ENCODE measurements at regions not wholly inside any gene's neighbourhood (a gene's known extent, or its start where the extent isn't known, plus 50 kb on each side); places are given as distances from the start of the nearest gene placed in this dataset.

DNA sequence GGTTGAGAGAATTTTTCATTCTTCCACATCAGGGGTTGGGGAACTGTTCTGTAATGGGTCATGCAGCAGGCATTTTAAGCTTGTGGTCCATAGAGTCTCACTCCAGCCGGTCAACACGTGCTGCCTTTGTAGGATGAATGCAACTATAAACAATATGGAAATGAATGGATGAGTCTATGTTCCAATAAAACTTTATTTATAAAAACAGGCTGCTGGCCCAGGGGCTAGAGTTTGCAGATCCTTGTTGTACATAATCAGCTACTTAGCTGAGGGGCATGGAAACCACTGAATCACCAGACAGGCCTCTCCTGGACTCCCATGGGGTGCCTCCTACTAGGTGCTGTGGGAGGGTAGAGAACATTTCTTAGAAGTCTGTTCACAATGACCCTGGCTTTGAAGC is 243.4 kb downstream of the BMP7 start:
- Histone ChIP-seq H3K27me3 (ENCODE audit: control insufficient read depth, low read length) (peaks cover 18% of the 10 kb centered on the region), H3K4me2 (ENCODE audit: low read length) (no peak overlapping the region), H3K36me3 (ENCODE audit: control insufficient read depth, low read length) (no peaks in the 10 kb centered on the region), H3K9me2 (replicated peaks; ENCODE audit: control insufficient read depth, low read length) (no peaks in the 10 kb centered on the region), H3K9me3 (ENCODE audit: control insufficient read depth, insufficient read depth, low read length) (no peaks in the 10 kb centered on the region), H3K4me3 (ENCODE audit: low read length) (no peak overlapping the region), H3F3A (ENCODE audit: control insufficient read depth, insufficient read depth) (no peaks in the 10 kb centered on the region), H4K20me1 (ENCODE audit: control insufficient read depth, insufficient read depth, low read depth, low read length) (no peaks in the 10 kb centered on the region), H3K4me1 (ENCODE audit: control insufficient read depth, low read length) (no peaks in the 10 kb centered on the region), H3K79me2 (ENCODE audit: control insufficient read depth, low read length) (no peaks in the 10 kb centered on the region), H3K27ac (ENCODE audit: low read depth, low read length) (no peak overlapping the region)
- TF ChIP-seq EZH2phosphoT487 (IDR thresholded peaks at IDR 0.05; ENCODE audit: borderline replicate concordance, low read length): no peak
- TF ChIP-seq, protein P1, sequence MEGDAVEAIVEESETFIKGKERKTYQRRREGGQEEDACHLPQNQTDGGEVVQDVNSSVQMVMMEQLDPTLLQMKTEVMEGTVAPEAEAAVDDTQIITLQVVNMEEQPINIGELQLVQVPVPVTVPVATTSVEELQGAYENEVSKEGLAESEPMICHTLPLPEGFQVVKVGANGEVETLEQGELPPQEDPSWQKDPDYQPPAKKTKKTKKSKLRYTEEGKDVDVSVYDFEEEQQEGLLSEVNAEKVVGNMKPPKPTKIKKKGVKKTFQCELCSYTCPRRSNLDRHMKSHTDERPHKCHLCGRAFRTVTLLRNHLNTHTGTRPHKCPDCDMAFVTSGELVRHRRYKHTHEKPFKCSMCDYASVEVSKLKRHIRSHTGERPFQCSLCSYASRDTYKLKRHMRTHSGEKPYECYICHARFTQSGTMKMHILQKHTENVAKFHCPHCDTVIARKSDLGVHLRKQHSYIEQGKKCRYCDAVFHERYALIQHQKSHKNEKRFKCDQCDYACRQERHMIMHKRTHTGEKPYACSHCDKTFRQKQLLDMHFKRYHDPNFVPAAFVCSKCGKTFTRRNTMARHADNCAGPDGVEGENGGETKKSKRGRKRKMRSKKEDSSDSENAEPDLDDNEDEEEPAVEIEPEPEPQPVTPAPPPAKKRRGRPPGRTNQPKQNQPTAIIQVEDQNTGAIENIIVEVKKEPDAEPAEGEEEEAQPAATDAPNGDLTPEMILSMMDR (IDR thresholded peaks at IDR 0.05; ENCODE audit: low read depth, low read length, poor library complexity, severe bottlenecking): no peak

DNA sequence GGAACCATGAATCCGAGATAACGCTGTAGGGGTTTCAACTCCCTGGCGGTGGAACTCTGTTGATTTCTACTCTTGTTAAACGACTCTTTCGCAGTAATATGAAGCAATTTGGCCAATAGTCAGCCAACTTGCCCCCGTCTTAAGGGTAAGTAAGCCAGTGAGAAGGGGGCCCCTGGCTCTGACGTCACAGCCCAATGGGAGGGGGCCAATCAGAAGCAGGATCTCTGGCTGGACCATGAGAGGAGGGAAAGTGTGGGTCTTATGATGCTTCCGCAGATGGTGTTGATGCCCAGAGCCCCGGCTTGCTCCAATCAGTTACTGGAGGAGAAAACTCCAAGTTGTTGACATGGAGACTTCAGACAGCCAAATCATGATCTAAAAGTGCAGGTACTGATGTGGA is 242.4 kb downstream of the BMP7 start:
- Histone ChIP-seq H3K9me2 (replicated peaks; ENCODE audit: control insufficient read depth, low read length) (no peaks in the 10 kb centered on the region), H3K4me3 (ENCODE audit: low read length) (no peak overlapping the region), H3F3A (ENCODE audit: control insufficient read depth, insufficient read depth) (no peaks in the 10 kb centered on the region)

DNA sequence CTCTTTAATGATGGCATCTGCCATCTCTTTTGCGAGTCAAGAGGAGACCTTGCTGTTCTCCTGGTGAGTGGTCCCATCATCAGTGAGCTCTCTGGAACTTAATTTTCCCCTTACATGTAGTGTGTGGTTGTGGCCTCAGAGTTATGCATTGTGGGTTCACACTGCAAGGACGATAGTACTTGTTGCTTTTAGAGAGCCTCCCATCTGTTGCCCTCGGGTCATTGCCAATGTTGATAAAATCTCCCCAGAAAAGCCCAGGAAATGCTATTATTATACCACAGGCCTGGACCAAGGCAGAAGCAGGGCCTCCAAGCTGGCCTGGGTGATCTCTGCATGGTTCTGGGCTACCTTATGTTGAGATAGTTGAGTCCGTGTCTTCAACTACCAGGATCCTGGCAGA is 241.6 kb downstream of the BMP7 start:
- no peak overlapping the region for H3K4me3 ChIP-seq (ENCODE audit: low read length)
- H3K27me3 ChIP-seq (ENCODE audit: control insufficient read depth, low read length): peaks cover 18% of the 10 kb centered on the region
- no peaks in the 10 kb centered on the region for H3K9me3 ChIP-seq (ENCODE audit: control insufficient read depth, insufficient read depth, low read length)
- TF ChIP-seq, protein P1 (IDR thresholded peaks at IDR 0.05; ENCODE audit: low read depth, low read length, poor library complexity, severe bottlenecking): no peak
- TF ChIP-seq EZH2phosphoT487 (IDR thresholded peaks at IDR 0.05; ENCODE audit: borderline replicate concordance, low read length): no peak
- no peak overlapping the region for H3K4me2 ChIP-seq (ENCODE audit: low read length)
- no peaks in the 10 kb centered on the region for H3K79me2 ChIP-seq (ENCODE audit: control insufficient read depth, low read length)
- no peak overlapping the region for H3K27ac ChIP-seq (ENCODE audit: low read depth, low read length)
- no peaks in the 10 kb centered on the region for H3K9me2 ChIP-seq (replicated peaks; ENCODE audit: control insufficient read depth, low read length)
- no peaks in the 10 kb centered on the region for H3K36me3 ChIP-seq (ENCODE audit: control insufficient read depth, low read length)
- no peaks in the 10 kb centered on the region for H4K20me1 ChIP-seq (ENCODE audit: control insufficient read depth, insufficient read depth, low read depth, low read length)
- H3F3A ChIP-seq (ENCODE audit: control insufficient read depth, insufficient read depth): no peaks in the 10 kb centered on the region
- no peaks in the 10 kb centered on the region for H3K4me1 ChIP-seq (ENCODE audit: control insufficient read depth, low read length)

More for the DNA sequence above, 242.4 kb downstream of the BMP7 start:
- Histone ChIP-seq H3K4me2 (ENCODE audit: low read length) (no peak overlapping the region), H3K79me2 (ENCODE audit: control insufficient read depth, low read length) (no peaks in the 10 kb centered on the region), H3K36me3 (ENCODE audit: control insufficient read depth, low read length) (no peaks in the 10 kb centered on the region), H4K20me1 (ENCODE audit: control insufficient read depth, insufficient read depth, low read depth, low read length) (no peaks in the 10 kb centered on the region), H3K4me1 (ENCODE audit: control insufficient read depth, low read length) (no peaks in the 10 kb centered on the region), H3K27me3 (ENCODE audit: control insufficient read depth, low read length) (peaks cover 18% of the 10 kb centered on the region), H3K9me3 (ENCODE audit: control insufficient read depth, insufficient read depth, low read length) (no peaks in the 10 kb centered on the region), H3K27ac (ENCODE audit: low read depth, low read length) (no peak overlapping the region)
- TF ChIP-seq, protein P1 (IDR thresholded peaks at IDR 0.05; ENCODE audit: low read depth, low read length, poor library complexity, severe bottlenecking): no peak
- no peak for TF ChIP-seq EZH2phosphoT487 (IDR thresholded peaks at IDR 0.05; ENCODE audit: borderline replicate concordance, low read length)

DNA sequence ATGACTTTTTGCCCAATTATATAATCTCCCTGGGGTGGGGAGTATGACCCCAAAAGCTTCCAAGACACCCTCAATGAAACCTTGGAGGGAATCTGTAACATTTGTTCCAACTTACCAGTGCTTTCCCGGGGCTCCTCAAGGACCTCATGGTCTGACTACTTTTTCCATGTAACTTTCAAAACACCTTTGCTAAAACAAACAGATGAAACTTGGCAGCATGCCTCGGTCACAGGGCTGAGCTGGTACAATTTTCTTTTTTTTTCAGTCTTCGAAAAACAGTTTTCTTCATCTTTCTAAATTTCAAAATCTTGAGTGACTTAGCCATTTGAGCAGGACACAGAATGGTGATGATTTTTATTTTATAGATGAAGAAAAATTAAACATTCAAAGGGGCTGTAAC is 241.2 kb downstream of the BMP7 start:
- Histone ChIP-seq H3K27ac (ENCODE audit: low read depth, low read length) (no peak overlapping the region), H3K4me1 (ENCODE audit: control insufficient read depth, low read length) (no peaks in the 10 kb centered on the region), H3K9me3 (ENCODE audit: control insufficient read depth, insufficient read depth, low read length) (no peaks in the 10 kb centered on the region), H3F3A (ENCODE audit: control insufficient read depth, insufficient read depth) (no peaks in the 10 kb centered on the region), H3K9me2 (replicated peaks; ENCODE audit: control insufficient read depth, low read length) (no peaks in the 10 kb centered on the region), H3K4me3 (ENCODE audit: low read length) (no peak overlapping the region), H3K79me2 (ENCODE audit: control insufficient read depth, low read length) (no peaks in the 10 kb centered on the region), H3K36me3 (ENCODE audit: control insufficient read depth, low read length) (no peaks in the 10 kb centered on the region), H4K20me1 (ENCODE audit: control insufficient read depth, insufficient read depth, low read depth, low read length) (no peaks in the 10 kb centered on the region), H3K27me3 (ENCODE audit: control insufficient read depth, low read length) (peaks cover 18% of the 10 kb centered on the region), H3K4me2 (ENCODE audit: low read length) (no peak overlapping the region)
- no peak for TF ChIP-seq EZH2phosphoT487 (IDR thresholded peaks at IDR 0.05; ENCODE audit: borderline replicate concordance, low read length)
- TF ChIP-seq, protein P1 (IDR thresholded peaks at IDR 0.05; ENCODE audit: low read depth, low read length, poor library complexity, severe bottlenecking): no peak
